ENCODE measurements at regions not wholly inside any gene's neighbourhood (a gene's known extent, or its start where the extent isn't known, plus 50 kb on each side); places are given as distances from the start of the nearest gene placed in this dataset.

- Histone ChIP-seq H3K4me3 (ENCODE audit: insufficient read length, low read depth) (no peak overlapping the region), H3K9me3 (ENCODE audit: insufficient read depth, low read length) (no peaks in the 10 kb centered on the region), H3K4me1 (ENCODE audit: insufficient read depth, insufficient read length) (no peaks in the 10 kb centered on the region), H3K9ac (ENCODE audit: insufficient read length, low read depth) (no peak overlapping the region), H3K36me3 (ENCODE audit: insufficient read depth, insufficient read length, low read length) (no peaks in the 10 kb centered on the region), H3K27me3 (ENCODE audit: insufficient read depth, insufficient read length) (no peaks in the 10 kb centered on the region)
- TF ChIP-seq ZNF274 (IDR thresholded peaks at IDR 0.05; ENCODE audit: low read depth, low read length): no peak
- TF ChIP-seq SUZ12 (IDR thresholded peaks at IDR 0.05; ENCODE audit: extremely low read depth, insufficient read depth, insufficient read length): no peak
- TF ChIP-seq YY1 (IDR thresholded peaks at IDR 0.05; ENCODE audit: insufficient read depth, insufficient read length): no peak
- no peak for DNase-seq (ENCODE audit: low read depth, low spot score)
Observed at GRCh38 chr6:105941621-105942412, 144.3 kb upstream of the PRDM1 start.

- no peak for DNase-seq (ENCODE audit: low read depth, low spot score)
- no peak for TF ChIP-seq ZNF274 (IDR thresholded peaks at IDR 0.05; ENCODE audit: low read depth, low read length)
- TF ChIP-seq SUZ12 (IDR thresholded peaks at IDR 0.05; ENCODE audit: extremely low read depth, insufficient read depth, insufficient read length): no peak
- no peak for TF ChIP-seq YY1 (IDR thresholded peaks at IDR 0.05; ENCODE audit: insufficient read depth, insufficient read length)
- Histone ChIP-seq H3K4me1 (ENCODE audit: insufficient read depth, insufficient read length) (no peaks in the 10 kb centered on the region), H3K4me3 (ENCODE audit: insufficient read length, low read depth) (no peak overlapping the region), H3K9me3 (ENCODE audit: insufficient read depth, low read length) (no peaks in the 10 kb centered on the region), H3K27me3 (ENCODE audit: insufficient read depth, insufficient read length) (no peaks in the 10 kb centered on the region), H3K9ac (ENCODE audit: insufficient read length, low read depth) (no peak overlapping the region), H3K36me3 (ENCODE audit: insufficient read depth, insufficient read length, low read length) (no peaks in the 10 kb centered on the region)
Observed at GRCh38 chr6:105940990-105941389, 145.1 kb upstream of the PRDM1 start.

DNA sequence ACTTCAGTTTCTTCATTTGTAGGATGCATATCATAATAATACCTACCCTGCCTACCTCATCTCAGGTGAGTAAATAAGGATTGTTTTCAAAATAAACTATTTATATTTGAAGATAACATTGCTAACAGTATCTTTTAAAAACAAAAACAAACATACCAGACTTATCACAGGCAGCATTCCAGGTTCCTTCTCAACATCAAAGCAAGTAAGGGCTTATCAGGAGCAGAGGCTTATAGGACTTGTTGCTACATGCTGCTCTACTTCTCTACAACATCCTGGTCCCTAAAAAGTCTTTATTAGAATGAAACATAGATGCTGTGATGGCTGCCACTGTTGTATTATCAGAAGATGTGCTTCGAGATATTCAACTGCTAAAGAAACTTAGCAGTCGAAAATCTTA is 149.2 kb upstream of the PRDM1 start:
- no peaks in the 10 kb centered on the region for H3K9me3 ChIP-seq (ENCODE audit: insufficient read depth, low read length)
- H3K27me3 ChIP-seq (ENCODE audit: insufficient read depth, insufficient read length): no peaks in the 10 kb centered on the region
- no peak overlapping the region for H3K9ac ChIP-seq (ENCODE audit: insufficient read length, low read depth)
- no peaks in the 10 kb centered on the region for H3K36me3 ChIP-seq (ENCODE audit: insufficient read depth, insufficient read length, low read length)
- H3K4me1 ChIP-seq (ENCODE audit: insufficient read depth, insufficient read length): no peaks in the 10 kb centered on the region
- no peak for DNase-seq (ENCODE audit: low read depth, low spot score)
- H3K4me3 ChIP-seq (ENCODE audit: insufficient read length, low read depth): no peak overlapping the region
- TF ChIP-seq ZNF274 (IDR thresholded peaks at IDR 0.05; ENCODE audit: low read depth, low read length) (no peak), YY1 (IDR thresholded peaks at IDR 0.05; ENCODE audit: insufficient read depth, insufficient read length) (no peak), SUZ12 (IDR thresholded peaks at IDR 0.05; ENCODE audit: extremely low read depth, insufficient read depth, insufficient read length) (no peak)

DNA sequence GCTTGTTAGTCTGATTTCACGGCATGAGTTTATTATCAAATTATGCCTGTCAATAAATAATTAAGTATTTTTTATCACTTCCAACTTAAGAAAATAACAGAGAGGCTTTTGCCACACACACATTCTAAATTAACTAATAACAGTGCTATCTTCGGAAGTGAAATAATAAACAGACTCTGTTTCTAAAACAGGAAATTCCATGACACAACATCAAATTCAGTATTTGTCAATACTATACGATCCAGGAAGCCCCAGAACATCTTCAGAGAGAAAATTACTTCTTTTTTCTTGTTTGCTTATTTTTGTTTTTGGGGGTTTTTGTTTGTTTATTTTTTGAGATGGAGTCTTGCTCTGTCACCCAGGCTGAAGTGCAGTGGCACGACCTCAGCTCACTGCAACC is 150.7 kb upstream of the PRDM1 start:
- Histone ChIP-seq H3K9me3 (ENCODE audit: insufficient read depth, low read length) (no peaks in the 10 kb centered on the region), H3K4me1 (ENCODE audit: insufficient read depth, insufficient read length) (no peaks in the 10 kb centered on the region), H3K27me3 (ENCODE audit: insufficient read depth, insufficient read length) (no peaks in the 10 kb centered on the region), H3K4me3 (ENCODE audit: insufficient read length, low read depth) (no peak overlapping the region), H3K36me3 (ENCODE audit: insufficient read depth, insufficient read length, low read length) (no peaks in the 10 kb centered on the region), H3K9ac (ENCODE audit: insufficient read length, low read depth) (no peak overlapping the region)
- no peak for DNase-seq (ENCODE audit: low read depth, low spot score)
- no peak for TF ChIP-seq YY1 (IDR thresholded peaks at IDR 0.05; ENCODE audit: insufficient read depth, insufficient read length)
- no peak for TF ChIP-seq ZNF274 (IDR thresholded peaks at IDR 0.05; ENCODE audit: low read depth, low read length)
- TF ChIP-seq SUZ12 (IDR thresholded peaks at IDR 0.05; ENCODE audit: extremely low read depth, insufficient read depth, insufficient read length): no peak

DNA sequence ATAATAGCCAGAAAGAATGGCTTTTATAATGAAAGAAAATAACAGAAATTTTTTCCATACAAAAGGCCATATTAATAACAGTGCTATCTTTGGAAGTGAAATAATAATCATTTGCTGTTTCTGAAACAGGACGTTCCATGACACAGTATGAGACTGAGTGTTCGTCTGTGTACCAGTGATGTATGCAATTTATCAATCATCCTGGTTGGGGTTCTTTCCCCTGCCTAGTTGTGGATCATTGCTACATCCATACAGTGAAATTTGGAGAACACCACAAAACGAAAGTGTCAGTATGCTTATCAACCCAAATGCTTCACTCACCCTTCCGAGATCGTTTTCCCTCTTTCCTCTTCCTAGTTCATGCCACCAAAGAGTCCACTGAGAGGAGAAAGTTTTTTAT is 151.4 kb upstream of the PRDM1 start:
- H3K27me3 ChIP-seq (ENCODE audit: insufficient read depth, insufficient read length): no peaks in the 10 kb centered on the region
- H3K4me1 ChIP-seq (ENCODE audit: insufficient read depth, insufficient read length): no peaks in the 10 kb centered on the region
- DNase-seq (ENCODE audit: low read depth, low spot score): no peak
- no peak for TF ChIP-seq ZNF274 (IDR thresholded peaks at IDR 0.05; ENCODE audit: low read depth, low read length)
- no peak for TF ChIP-seq YY1 (IDR thresholded peaks at IDR 0.05; ENCODE audit: insufficient read depth, insufficient read length)
- no peak for TF ChIP-seq SUZ12 (IDR thresholded peaks at IDR 0.05; ENCODE audit: extremely low read depth, insufficient read depth, insufficient read length)
- no peak overlapping the region for H3K4me3 ChIP-seq (ENCODE audit: insufficient read length, low read depth)
- H3K9me3 ChIP-seq (ENCODE audit: insufficient read depth, low read length): no peaks in the 10 kb centered on the region
- no peak overlapping the region for H3K9ac ChIP-seq (ENCODE audit: insufficient read length, low read depth)
- H3K36me3 ChIP-seq (ENCODE audit: insufficient read depth, insufficient read length, low read length): no peaks in the 10 kb centered on the region

DNA sequence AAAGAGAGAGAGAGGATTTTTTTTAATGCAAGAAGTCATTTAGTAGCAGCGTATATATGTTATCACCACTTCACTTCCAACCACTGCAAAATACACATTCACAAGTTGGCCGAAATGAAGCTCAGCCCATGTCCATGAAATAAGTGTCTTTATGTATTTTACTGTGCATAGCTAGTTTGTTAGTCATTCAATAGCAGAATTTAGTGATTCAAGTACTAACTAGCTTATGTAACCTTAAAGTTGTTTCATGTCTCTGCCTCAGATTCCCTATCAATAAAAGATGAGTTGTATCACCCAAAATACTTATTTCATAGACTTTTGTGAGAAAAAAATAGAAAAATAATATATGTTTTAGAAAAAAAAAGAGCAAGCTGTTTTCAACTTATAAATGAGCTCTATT is 153.7 kb upstream of the PRDM1 start:
- TF ChIP-seq SUZ12 (IDR thresholded peaks at IDR 0.05; ENCODE audit: extremely low read depth, insufficient read depth, insufficient read length) (no peak), ZNF274 (IDR thresholded peaks at IDR 0.05; ENCODE audit: low read depth, low read length) (no peak), YY1 (IDR thresholded peaks at IDR 0.05; ENCODE audit: insufficient read depth, insufficient read length) (no peak)
- DNase-seq (ENCODE audit: low read depth, low spot score): no peak
- H3K4me1 ChIP-seq (ENCODE audit: insufficient read depth, insufficient read length): no peaks in the 10 kb centered on the region
- no peaks in the 10 kb centered on the region for H3K27me3 ChIP-seq (ENCODE audit: insufficient read depth, insufficient read length)
- H3K9me3 ChIP-seq (ENCODE audit: insufficient read depth, low read length): no peaks in the 10 kb centered on the region
- no peaks in the 10 kb centered on the region for H3K36me3 ChIP-seq (ENCODE audit: insufficient read depth, insufficient read length, low read length)
- no peak overlapping the region for H3K9ac ChIP-seq (ENCODE audit: insufficient read length, low read depth)
- no peak overlapping the region for H3K4me3 ChIP-seq (ENCODE audit: insufficient read length, low read depth)

DNA sequence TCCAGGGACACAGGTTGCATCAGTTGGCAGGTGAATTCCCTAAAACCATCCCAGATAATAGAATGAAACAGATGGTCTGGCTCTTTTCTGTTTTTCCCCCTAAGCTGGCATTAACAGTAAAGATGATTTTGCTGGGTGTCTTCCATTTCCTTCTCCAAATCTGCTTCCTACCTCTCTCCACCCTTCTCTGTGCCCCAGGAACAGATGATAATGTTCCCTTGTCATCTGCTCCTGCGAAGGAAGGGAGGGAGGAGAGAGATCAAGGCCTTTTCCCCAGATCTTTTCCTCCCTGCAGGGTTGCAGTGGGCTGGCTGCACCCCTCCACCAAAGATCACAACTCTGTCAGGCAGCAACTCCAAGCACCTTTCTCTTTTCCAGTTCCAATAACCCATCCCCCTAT is 156.5 kb upstream of the PRDM1 start:
- TF ChIP-seq YY1 (IDR thresholded peaks at IDR 0.05; ENCODE audit: insufficient read depth, insufficient read length): no peak
- no peak for TF ChIP-seq SUZ12 (IDR thresholded peaks at IDR 0.05; ENCODE audit: extremely low read depth, insufficient read depth, insufficient read length)
- no peak for TF ChIP-seq ZNF274 (IDR thresholded peaks at IDR 0.05; ENCODE audit: low read depth, low read length)
- H3K9ac ChIP-seq (ENCODE audit: insufficient read length, low read depth): no peak overlapping the region
- H3K27me3 ChIP-seq (ENCODE audit: insufficient read depth, insufficient read length): no peaks in the 10 kb centered on the region
- H3K4me1 ChIP-seq (ENCODE audit: insufficient read depth, insufficient read length): no peaks in the 10 kb centered on the region
- H3K36me3 ChIP-seq (ENCODE audit: insufficient read depth, insufficient read length, low read length): no peaks in the 10 kb centered on the region
- H3K9me3 ChIP-seq (ENCODE audit: insufficient read depth, low read length): no peaks in the 10 kb centered on the region
- no peak overlapping the region for H3K4me3 ChIP-seq (ENCODE audit: insufficient read length, low read depth)
- DNase-seq (ENCODE audit: low read depth, low spot score): no peak
